NCI-H2029 (cell line): ENCODE measurements at regions not wholly inside any gene's neighbourhood (a gene's known extent, or its start where the extent isn't known, plus 50 kb on each side); places are given as distances from the start of the nearest gene placed in this dataset.

ENCODE experiments used
- DNase-seq: peaks from one replicate; lab custom pipeline; 2025; lab: John Stamatoyannopoulos, UW

- no peak for DNase-seq
Measured at GRCh38 chr13:79778741-79779460, 297.9 kb downstream of the NDFIP2 start.

GRCh38 chr13:79777504-79777903 lies 296.5 kb downstream of the NDFIP2 start:
- no peak for DNase-seq

GRCh38 chr13:79776531-79777295 lies 295.8 kb downstream of the NDFIP2 start:
- DNase-seq: no peak

GRCh38 chr13:79775830-79776229 lies 294.9 kb downstream of the NDFIP2 start:
- DNase-seq: no peak

- DNase-seq: no peak
Measured at GRCh38 chr13:79772811-79773210, 291.9 kb downstream of the NDFIP2 start.

- DNase-seq: no peak
Measured at GRCh38 chr13:79771493-79771892, 290.5 kb downstream of the NDFIP2 start.

GRCh38 chr13:79770056-79770455 lies 289.1 kb downstream of the NDFIP2 start:
- no peak for DNase-seq

- DNase-seq: no peak
Measured at GRCh38 chr13:79767126-79767525, 286.2 kb downstream of the NDFIP2 start.

- DNase-seq: no peak
Measured at GRCh38 chr13:79765331-79765730, 284.4 kb downstream of the NDFIP2 start.

GRCh38 chr13:79749984-79750551 lies 269.1 kb downstream of the NDFIP2 start:
- no peak for DNase-seq

GRCh38 chr13:79749566-79749965 lies 268.6 kb downstream of the NDFIP2 start:
- DNase-seq: no peak

- no peak for DNase-seq
Measured at GRCh38 chr13:79745081-79745480, 264.1 kb downstream of the NDFIP2 start.

GRCh38 chr13:79742923-79743322 lies 262.0 kb downstream of the NDFIP2 start:
- DNase-seq: no peak

- no peak for DNase-seq
Measured at GRCh38 chr13:79740991-79741390, 260.0 kb downstream of the NDFIP2 start.

GRCh38 chr13:79736356-79736755 lies 255.4 kb downstream of the NDFIP2 start:
- no peak for DNase-seq

- no peak for DNase-seq
Measured at GRCh38 chr13:79735228-79735627, 254.3 kb downstream of the NDFIP2 start.

GRCh38 chr13:79727086-79727485 lies 246.1 kb downstream of the NDFIP2 start:
- no peak for DNase-seq

GRCh38 chr13:79725841-79726240 lies 244.9 kb downstream of the NDFIP2 start:
- DNase-seq: no peak

- DNase-seq: no peak
Measured at GRCh38 chr13:79724348-79725103, 243.6 kb downstream of the NDFIP2 start.

GRCh38 chr13:79723519-79724024 lies 242.6 kb downstream of the NDFIP2 start:
- DNase-seq: no peak

GRCh38 chr13:79722885-79723445 lies 242.0 kb downstream of the NDFIP2 start:
- DNase-seq: no peak

GRCh38 chr13:79716191-79716590 lies 235.2 kb downstream of the NDFIP2 start:
- DNase-seq: no peak
